ENCODE measurements at regions not wholly inside any gene's neighbourhood (a gene's known extent, or its start where the extent isn't known, plus 50 kb on each side); places are given as distances from the start of the nearest gene placed in this dataset.

DNA sequence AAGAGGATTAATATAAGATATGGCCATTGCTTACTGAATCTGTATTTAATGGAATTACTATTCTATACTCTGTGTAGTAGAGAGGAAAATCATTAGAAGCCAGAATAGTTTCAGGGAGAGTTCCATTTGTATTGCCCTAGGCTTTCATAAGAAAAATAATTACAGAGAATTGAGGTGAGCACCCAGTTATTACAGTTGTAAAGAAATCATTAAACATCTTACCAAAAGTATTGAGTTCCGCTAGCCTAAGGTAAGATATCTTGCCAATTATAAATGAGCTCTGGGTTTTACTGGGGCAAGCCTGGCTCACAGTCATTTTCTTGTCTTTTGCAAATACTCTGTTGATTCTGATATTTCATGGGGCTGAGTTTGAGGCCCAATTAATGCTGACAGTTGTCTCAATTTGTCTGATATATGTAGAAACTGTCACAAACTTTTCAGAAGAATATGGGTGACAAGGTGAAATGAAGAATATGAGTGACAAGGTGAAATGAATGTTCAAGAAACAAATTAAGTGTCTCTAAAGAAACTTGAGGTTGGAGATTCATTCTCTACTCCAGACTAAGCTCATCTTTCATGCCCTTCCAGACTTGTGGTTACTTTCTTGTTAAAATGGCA lies 127.8 kb downstream of the PTGER3 start:
- TF ChIP-seq POLR2AphosphoS5 (IDR thresholded peaks at IDR 0.05; ENCODE audit: low read depth, low read length) (no peak), POLR2A (IDR thresholded peaks at IDR 0.05; ENCODE audit: low read depth, low read length) (no peak)

All from GM12891 (cell line).